Spleen (tissue), 11 donors: ENCODE measurements at regions not wholly inside any gene's neighbourhood (a gene's known extent, or its start where the extent isn't known, plus 50 kb on each side); places are given as distances from the start of the nearest gene placed in this dataset.

ENCODE experiments used
- DNase-seq: peaks from one replicate; pipeline ENCODE4 v3.0.0-alpha.2; 2020
- H3K27ac ChIP-seq, 8 donors: fragments of 200-600 bp; sonication (generic) in 7 of 8; 1 replicate in 4 of 8; 2 replicates in 4 of 8; pipeline versions ENCODE4 v1.5.0 to v1.8.0; 2016 to 2021; ENCODE audit warnings: inconsistent platforms in 4 of 8, mild to moderate bottlenecking in 4 of 8, moderate library complexity in 1 of 8
- H3K27me3 ChIP-seq, 7 donors: fragments of 200-600 bp; sonication (generic) in 6 of 7; replicated peaks in 1 of 7; 1 replicate in 4 of 7; 2 replicates in 3 of 7; pipeline versions ENCODE4 v1.5.0 to v1.8.0; 2016 to 2021; ENCODE audit warnings: inconsistent platforms in 3 of 7, mild to moderate bottlenecking in 1 of 7
- H3K36me3 ChIP-seq, 6 donors: fragments of 200-600 bp; sonication (generic) in 5 of 6; 1 replicate in 4 of 6; 2 replicates in 2 of 6; pipeline versions ENCODE4 v1.5.0 to v1.8.0; 2016 to 2021; ENCODE audit warnings: inconsistent platforms in 2 of 6
- H3K4me1 ChIP-seq, 6 donors: fragments of 200-600 bp; sonication (generic) in 5 of 6; 1 replicate in 3 of 6; 2 replicates in 3 of 6; pipeline versions ENCODE4 v1.5.0 to v1.8.0; 2016 to 2021; ENCODE audit warnings: inconsistent platforms in 3 of 6
- H3K4me3 ChIP-seq, 8 donors: fragments of 200-600 bp; sonication (generic) in 7 of 8; 1 replicate in 4 of 8; 2 replicates in 4 of 8; pipeline versions ENCODE4 v1.5.0 to v1.8.0; 2016 to 2021; ENCODE audit warnings: inconsistent platforms in 4 of 8, mild to moderate bottlenecking in 4 of 8, moderate library complexity in 2 of 8
- H3K9me3 ChIP-seq, 8 donors: fragments of 200-600 bp; sonication (generic) in 7 of 8; 1 replicate in 4 of 8; 2 replicates in 4 of 8; pipeline versions ENCODE4 v1.5.0 to v1.8.0; 2016 to 2021; ENCODE audit warnings: inconsistent platforms in 4 of 8
- CTCF ChIP-seq, 11 experiments: fragments of 200-600 bp in 7 of 11; fragments of 450-650 bp in 4 of 11; sonication (generic) in 4 of 11; IDR thresholded peaks in 8 of 11; conservative IDR thresholded peaks in 3 of 11; 1 replicate in 7 of 11; 2 replicates in 4 of 11; pipeline versions ENCODE4 v1.4.0 to v1.8.0; 2016 to 2021; ENCODE audit warnings: antibody characterized with exemption in 11 of 11, inconsistent platforms in 4 of 11, mild to moderate bottlenecking in 1 of 11
- POLR2A ChIP-seq, 3 donors: fragments of 450-650 bp; IDR thresholded peaks; one replicate each; pipeline ENCODE4 v1.5.1; 2017; ENCODE audit warnings: antibody characterized with exemption in 3 of 3, mild to moderate bottlenecking in 1 of 3
- POLR2AphosphoS5 ChIP-seq, 3 donors: sonication (generic); formaldehyde crosslinking; IDR thresholded peaks; one replicate each; pipeline ENCODE4 v1.5.1; 2017; ENCODE audit warnings: antibody characterized with exemption in 3 of 3
- whole genome bisulfite sequencing, 5 donors: extraction: QIAGEN DNeasy Blood & Tissue Kit in 3 of 5; methylation state at CpG; one replicate each; pipeline versions ENCODE4 v1.1.5 to v1.1.7; 2013 to 2018; 5-methylcytosine and 5-hydroxymethylcytosine counted together
- intact Hi-C: fragments of 100-400 bp; cut with DNase I; formaldehyde crosslinking; loops from one replicate; pipeline ENCODE4 v1.15.0; 2023; ENCODE audit warnings: low total_unique reads
- donor health status: healthy with polysubstance abuse.
- donor health status: DM: no; HTN: no; CAD: no; lungs with moderate emphysema.
- donor health status: DM: no; HTN: no; CAD: no.
- donor health status: Bipolar disorder and iron deficiency.
- donor health status: healthy.
- donor health status: DM: no; HTN: no; CAD: no.
- donor health status: DM: yes; HTN: yes; CAD: no.

DNA sequence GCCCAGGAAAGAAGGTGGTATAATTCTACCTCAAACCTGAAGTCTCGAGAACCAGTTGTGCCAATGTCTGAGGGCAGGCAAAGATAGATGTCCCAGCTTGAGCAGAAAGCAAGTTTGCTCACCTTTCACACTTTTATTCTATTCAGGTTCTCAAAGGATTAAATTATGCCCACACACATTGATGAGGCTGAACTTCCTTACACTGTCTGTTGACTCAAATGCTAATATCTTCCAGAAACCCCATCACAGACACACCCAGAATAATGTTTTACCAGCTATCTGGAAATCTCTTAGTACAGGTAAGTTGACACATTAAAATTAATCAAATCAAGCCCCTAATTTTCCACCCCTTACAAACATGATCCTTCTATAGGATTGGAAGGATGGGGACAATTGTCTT lies 605.7 kb downstream of the NUF2 start:
- WGBS, 5 donors, result 69 to 96% (median 79%) methylated on average over 1 of the region's 1 CpG
- Histone ChIP-seq H3K27ac (no peak overlapping the region), H3K9me3 (no peaks in the 10 kb centered on the region), H3K27me3 (no peaks in the 10 kb centered on the region), H3K4me1 (no peaks in the 10 kb centered on the region), H3K36me3 (no peaks in the 10 kb centered on the region), H3K4me3 (no peak overlapping the region)
- no peak for TF ChIP-seq POLR2A (IDR thresholded peaks at IDR 0.05)
- intact Hi-C loops, result no loop called here
- DNase-seq, result no peak

DNA sequence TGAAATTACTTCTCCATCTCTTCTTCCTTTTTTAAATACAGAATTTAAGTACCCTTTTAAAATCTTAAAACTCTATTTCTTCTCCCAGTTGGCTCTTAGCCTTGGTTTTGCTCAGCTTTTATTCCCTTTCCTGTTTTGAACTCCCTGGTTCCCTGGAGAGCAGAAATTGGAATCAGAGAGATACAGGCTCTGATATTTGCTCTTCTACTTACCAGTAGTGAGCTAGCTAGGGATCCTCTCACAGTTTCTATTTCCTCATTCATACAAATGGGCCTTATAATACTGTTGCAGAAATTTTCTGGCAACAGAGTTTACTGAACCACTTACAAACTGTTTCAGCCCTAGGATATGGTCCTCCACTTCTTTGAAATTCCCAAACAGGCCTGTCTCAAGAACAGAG lies 606.3 kb downstream of the NUF2 start:
- no peak for TF ChIP-seq POLR2A (IDR thresholded peaks at IDR 0.05)
- no peak for TF ChIP-seq POLR2AphosphoS5 (IDR thresholded peaks at IDR 0.05)
- no peak for TF ChIP-seq CTCF (IDR thresholded peaks at IDR 0.05 in 8 of 11, conservative IDR thresholded peaks at IDR 0.05 in 3 of 11)
- no peak overlapping the region for H3K27ac ChIP-seq
- intact Hi-C loops, result no loop called here
- DNase-seq, result no peak
- no peaks in the 10 kb centered on the region for H3K27me3 ChIP-seq
- H3K4me1 ChIP-seq, result no peaks in the 10 kb centered on the region
- H3K36me3 ChIP-seq, result no peaks in the 10 kb centered on the region
- H3K9me3 ChIP-seq, result no peaks in the 10 kb centered on the region
- no peak overlapping the region for H3K4me3 ChIP-seq

- H3K4me3 ChIP-seq, result no peak overlapping the region
- no peak for DNase-seq
- no peaks in the 10 kb centered on the region for H3K27me3 ChIP-seq
- TF ChIP-seq CTCF (IDR thresholded peaks at IDR 0.05 in 8 of 11, conservative IDR thresholded peaks at IDR 0.05 in 3 of 11) (no peak), POLR2AphosphoS5 (IDR thresholded peaks at IDR 0.05) (no peak), POLR2A (IDR thresholded peaks at IDR 0.05) (no peak)
- no peaks in the 10 kb centered on the region for H3K36me3 ChIP-seq
- no peaks in the 10 kb centered on the region for H3K4me1 ChIP-seq
- intact Hi-C loops, result no loop called here
- no peaks in the 10 kb centered on the region for H3K9me3 ChIP-seq
- no peak overlapping the region for H3K27ac ChIP-seq
Measured at GRCh38 chr1:163928651-163929050, 606.9 kb downstream of the NUF2 start.

- Histone ChIP-seq H3K4me1 (no peaks in the 10 kb centered on the region), H3K9me3 (peaks cover 0 to 3% (median 0%) of the 10 kb centered on the region in 8 donors), H3K36me3 (no peaks in the 10 kb centered on the region), H3K27me3 (no peaks in the 10 kb centered on the region), H3K4me3 (no peak overlapping the region), H3K27ac (no peak overlapping the region)
- intact Hi-C loops, result no loop called here
- 77 to 83% (median 81%) methylated on average over 3 of the region's 3 CpGs for WGBS, 5 donors
- DNase-seq, result no peak
- TF ChIP-seq POLR2A (IDR thresholded peaks at IDR 0.05), result no peak
- TF ChIP-seq CTCF (IDR thresholded peaks at IDR 0.05 in 8 of 11, conservative IDR thresholded peaks at IDR 0.05 in 3 of 11), result no peak
Measured at GRCh38 chr1:163932901-163933300, 611.1 kb downstream of the NUF2 start.

GRCh38 chr1:163933437-163933836 lies 611.7 kb downstream of the NUF2 start:
- Histone ChIP-seq H3K4me3 (no peak overlapping the region), H3K4me1 (no peaks in the 10 kb centered on the region), H3K36me3 (no peaks in the 10 kb centered on the region), H3K9me3 (peaks cover 0 to 3% (median 0%) of the 10 kb centered on the region in 8 donors), H3K27me3 (no peaks in the 10 kb centered on the region), H3K27ac (no peak overlapping the region)
- 59 to 77% (median 65%) methylated on average over 3 of the region's 3 CpGs for WGBS, 5 donors
- TF ChIP-seq CTCF (IDR thresholded peaks at IDR 0.05 in 8 of 11, conservative IDR thresholded peaks at IDR 0.05 in 3 of 11) (no peak), POLR2A (IDR thresholded peaks at IDR 0.05) (no peak), POLR2AphosphoS5 (IDR thresholded peaks at IDR 0.05) (no peak)
- DNase-seq, result no peak
- intact Hi-C loops, result no loop called here
